ENCODE measurements at regions not wholly inside any gene's neighbourhood (a gene's known extent, or its start where the extent isn't known, plus 50 kb on each side); places are given as distances from the start of the nearest gene placed in this dataset.

DNA sequence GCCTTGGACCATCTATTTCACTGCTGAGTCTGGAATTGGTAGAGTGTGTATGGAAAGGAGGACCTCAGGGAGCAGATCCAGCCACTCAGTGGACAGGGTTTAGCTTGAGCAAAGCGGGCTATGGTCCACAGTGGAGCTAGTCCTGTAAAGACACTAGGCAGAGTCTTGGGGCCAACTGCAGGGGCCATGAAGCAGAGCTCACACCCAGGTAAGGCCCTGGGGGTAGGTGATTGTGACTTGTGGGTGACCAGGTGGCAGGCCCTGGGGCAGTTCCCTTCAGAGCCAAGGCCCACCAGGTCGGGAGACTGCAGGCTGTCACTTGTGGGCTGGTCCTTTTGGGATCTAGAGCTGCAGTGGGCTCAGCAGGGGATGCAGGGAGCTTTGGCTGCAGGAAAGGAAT is 80.8 kb upstream of the EPHB3 start:
- no peak for TF ChIP-seq CTCF (IDR thresholded peaks at IDR 0.05)
- TF ChIP-seq POLR2A (IDR thresholded peaks at IDR 0.05), result no peak
